Inflammatory macrophage treated with lipopolysaccharide for 4 hours (primary cell): ENCODE measurements at regions not wholly inside any gene's neighbourhood (a gene's known extent, or its start where the extent isn't known, plus 50 kb on each side); places are given as distances from the start of the nearest gene placed in this dataset.
"Not testable (repeated sequence)": the region's sequence is repeated elsewhere in the genome, so short reads cannot be mapped to it uniquely, and the experiment has no call there.

Source experiments
- DNase-seq: peaks from one replicate; pipeline ENCODE4 v3.0.0-alpha.2; 2020

DNA sequence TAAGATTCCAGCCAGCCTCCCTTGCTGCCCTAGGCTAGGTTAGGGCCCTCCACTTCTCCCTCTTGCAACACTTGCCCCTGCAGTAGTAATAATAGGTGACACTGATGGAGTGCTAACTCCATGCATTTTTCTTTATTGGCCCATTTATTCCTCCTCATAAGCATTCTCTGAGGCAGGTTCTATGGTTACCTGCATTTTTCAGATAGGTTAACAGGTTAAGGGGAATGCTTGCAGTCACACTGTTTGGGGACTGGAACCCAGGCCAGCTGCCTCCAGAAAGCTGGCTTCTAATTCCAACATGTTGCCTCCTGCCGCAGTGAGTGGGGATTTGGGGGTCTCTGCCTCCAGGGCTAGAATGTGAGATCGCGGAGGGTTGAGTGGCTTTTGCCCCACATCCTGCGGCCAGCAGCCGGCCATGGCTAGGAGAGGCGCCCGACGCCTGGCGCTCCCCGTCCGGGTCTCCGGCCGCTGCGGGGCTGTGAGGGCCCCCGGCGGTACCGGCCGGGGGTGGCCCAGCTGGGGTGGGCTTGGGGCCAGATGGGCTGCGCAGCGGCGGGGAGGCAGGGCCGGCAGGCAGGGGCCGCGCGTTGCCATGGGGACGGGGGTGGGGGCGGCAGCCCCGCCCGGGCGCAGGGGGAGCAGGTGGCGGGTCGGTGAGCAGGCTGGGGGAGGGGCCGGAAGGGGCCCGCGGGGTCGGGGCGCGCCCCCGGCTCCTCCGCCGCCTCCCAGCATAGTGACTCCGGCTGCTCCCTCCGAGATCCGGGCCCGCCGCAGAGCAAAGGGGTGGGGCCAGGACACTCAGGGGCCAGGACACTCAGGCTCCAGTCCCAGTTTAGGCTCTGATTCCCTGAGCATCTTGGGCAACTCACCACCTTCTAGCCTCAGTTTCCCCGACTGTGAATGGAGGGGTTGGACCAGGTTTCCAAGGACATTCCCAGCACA, 68.4 kb upstream of the SSBP3 start:
- no peak for DNase-seq

DNA sequence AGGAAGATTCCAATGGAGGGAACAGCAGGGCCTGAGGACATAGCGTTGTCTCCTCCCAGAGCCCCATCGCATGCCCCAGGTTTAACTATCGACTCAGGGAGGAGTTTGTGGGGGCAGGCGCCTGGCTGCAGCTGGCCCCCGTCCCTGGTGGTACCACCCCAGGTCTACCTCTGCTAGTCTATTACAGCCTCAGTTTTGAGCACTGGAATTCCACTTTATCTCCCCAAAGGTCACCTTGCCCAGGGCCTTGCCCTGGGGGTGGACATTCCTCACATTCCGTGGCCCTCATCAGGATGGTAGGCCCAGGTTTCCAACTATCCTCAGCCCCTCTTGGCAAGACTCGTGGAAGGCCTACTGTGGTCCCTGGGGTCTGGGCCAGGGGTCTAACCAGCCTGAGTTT, 65.4 kb upstream of the SSBP3 start:
- no peak for DNase-seq

DNA sequence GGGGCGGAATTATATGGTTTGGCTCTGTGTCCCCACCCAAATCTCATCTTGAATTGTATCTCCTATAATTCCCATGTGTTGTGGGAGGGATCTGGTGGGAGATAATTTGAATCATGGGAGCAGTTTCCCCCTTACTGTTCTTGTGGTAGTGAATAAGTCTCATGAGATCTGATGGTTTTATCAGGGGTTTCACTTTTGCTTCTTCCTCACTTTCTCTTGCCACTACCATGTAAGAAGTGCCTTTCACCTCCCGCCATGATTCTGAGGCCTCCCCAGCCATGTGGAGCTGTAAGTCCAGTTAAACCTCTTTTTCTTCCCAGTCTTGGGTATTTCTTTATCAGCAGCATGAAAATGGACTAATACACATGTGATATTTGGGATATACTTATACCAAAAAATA, 63.2 kb upstream of the SSBP3 start:
- peak; percentile 52 for DNase-seq

DNA sequence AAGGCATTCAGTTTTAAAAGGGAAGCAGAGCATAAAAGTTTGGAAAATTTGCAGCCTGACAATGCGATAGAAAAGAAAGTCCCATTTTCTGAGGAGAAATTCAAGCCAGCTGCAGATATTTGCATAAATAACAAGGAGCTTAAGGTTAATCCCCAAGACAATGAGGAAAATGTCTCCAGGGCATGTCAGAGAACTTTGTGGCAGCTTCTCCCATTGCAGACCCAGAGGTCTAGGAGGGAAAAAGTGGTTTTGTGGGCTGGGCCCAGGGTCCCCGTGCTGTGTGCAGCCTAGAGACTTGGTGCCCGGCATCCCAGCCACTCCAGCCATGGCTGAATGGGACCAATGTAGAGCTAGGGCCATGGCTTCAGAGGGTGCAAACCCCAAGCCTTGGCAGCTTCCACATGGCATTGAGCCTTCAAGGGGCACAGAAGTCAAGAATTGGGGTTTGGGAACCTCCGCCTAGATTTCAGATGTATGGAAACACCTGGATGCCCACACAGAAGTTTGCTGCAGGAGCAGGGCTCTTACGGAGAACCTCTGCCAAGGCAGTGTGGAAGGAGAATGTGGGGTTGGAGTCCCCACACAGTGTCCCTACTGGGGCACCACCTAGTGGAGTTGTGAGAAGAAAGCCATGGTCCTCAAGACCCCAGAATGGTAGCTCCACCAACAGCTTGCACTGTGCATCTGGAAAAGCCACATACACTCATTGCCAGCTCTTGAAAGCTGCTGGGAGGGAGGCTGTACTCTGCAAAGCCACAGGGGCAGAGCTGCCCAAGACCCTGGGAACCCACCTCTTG, 62.3 kb upstream of the SSBP3 start:
- not testable (repeated sequence) for DNase-seq

DNA sequence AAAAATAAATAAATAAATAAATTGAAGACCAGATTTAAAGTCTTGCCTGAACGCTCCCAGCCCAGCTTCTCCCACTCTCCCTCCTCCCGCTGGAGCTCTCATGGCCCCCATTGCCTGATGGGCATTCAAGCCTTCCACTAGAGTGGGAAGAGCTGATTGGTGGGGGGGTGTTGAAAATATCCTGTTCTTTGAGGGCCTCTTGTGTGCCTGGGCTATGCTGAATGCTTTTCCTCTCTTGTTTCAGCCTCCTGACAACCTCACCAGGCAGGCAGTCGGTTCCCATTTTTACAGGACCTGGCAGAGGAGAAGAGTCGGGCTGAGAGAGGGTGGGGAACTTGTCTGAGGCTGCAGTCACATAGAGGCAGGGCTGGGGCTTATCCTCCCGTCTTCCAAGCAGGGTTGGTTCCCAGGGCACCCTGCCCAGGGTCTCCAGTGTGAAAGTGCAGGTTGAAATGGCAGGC, 59.2 kb upstream of the SSBP3 start:
- DNase-seq, result peak; percentile 24

DNA sequence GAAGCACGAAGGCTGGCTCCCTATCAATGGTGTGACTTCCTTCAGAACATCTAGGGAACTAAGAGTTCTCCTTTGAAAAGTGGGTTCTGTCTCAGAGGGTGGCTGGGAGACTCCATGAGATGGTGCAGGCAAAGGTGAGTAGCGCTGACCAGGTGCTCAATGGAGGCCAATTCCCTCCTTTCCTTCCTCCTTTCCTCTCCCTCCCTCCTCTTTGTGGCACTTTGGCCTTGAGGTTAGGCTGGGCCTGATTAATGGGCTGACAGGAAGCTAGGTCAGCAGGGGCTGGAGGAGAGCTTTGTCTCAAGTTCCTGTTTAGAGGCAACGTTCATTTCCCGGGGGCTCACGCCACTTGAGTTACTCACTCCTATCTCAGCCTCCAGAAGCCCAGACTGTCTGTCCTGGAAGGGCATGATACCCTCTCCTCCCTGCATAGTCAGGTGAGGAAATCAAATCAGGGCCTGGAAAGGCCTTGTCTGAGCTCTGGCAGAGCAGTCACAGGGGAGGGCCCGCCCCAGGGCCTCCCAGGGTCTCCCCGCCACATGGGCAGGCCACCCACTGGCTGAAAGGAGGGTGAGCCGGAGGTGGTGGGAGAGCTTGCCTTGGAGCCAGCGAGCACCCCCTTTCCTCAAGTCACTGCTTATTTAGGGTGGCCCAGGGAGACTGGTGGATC, 58.4 kb upstream of the SSBP3 start:
- peak; percentile 89 for DNase-seq

DNA sequence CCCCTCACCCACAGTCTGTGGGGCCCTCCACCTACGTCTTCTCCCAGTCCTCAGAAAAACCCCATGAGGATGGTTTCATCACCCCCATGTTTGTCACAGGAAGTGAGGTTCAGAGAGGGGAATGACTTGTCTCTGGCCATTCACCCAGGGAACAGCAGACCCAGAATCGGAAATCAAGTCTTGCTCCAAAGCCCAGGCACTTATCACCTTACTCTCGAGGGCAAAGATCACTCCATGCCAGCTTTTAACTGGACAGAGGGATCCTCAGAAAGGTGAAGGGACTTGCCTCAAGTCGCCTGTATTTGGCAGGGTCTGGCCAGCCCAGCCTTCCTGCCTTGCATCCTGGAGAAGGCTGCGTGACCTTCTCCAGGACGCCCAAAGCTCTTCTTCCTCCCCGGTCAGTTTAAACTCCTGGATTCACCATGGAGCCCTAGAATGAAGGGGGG, 57.9 kb upstream of the SSBP3 start:
- peak; percentile 85 for DNase-seq

DNA sequence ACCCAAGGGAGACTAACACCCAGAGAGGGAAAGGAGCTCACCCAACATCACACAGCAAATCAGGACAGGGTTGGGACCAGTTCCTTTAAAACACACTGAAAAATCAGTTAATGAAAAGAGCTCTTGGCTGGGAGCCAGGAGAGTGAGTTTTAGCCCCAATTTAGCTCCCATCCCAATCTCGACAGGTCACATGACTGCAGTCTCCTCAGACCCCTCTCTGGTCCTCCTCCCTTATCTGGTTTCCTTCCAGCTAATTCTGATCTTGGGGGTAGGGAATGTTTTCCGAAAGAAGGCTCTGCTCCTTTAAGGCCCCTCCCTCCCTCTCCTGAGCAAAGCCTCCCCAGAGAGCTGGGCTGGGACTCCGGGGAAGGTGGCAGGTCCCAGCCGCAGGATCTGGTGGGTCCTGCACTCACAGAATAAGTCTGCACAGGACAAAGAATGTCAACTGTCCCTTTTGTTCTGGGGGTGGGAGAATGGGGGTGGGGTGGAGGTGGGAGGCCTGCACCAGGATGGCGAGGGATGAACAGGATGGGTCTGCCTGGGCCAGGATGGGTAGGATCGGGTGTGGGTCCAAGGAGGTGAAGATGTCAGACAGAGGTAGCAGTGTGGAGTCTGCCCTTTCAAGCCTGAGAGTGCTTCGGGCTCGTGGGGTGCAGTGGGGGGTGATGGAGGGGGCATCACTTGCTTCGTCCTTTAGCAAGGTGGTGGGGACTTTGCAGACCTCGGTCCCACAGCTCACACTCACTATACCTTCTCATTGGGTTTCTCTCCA, 57.3 kb upstream of the SSBP3 start:
- peak; percentile 7 for DNase-seq

DNA sequence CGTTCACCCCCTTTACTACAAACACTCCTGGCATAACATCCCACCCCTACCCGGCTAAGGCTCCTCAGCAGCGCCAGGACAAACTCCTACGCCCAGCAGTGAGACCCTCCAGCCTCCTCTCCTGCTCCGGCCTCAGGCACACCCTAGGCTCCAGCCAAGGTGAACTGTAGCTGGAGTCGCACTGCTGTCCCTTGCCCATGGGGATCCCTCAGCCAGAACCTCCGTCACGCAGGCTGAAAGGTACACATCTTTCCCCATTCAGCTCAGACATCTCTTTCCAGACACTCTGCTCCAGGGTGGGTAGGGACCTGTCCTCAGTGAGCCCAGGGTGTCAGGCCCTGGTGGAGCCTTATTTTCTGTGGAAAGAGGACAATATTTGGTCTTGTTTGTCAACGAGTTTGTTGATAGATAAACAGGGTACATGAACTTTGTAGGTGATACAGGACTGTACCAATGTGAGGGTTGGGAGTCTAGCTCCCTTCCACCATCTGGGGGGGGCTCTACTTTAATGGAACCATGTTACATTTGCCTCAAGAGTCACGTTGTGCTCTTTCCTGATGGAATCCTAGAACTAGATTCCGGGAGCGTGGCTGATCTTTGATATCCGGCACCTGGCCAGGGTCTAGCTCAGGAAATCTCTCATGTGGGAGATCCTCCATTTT, 56.5 kb upstream of the SSBP3 start:
- no peak for DNase-seq

DNA sequence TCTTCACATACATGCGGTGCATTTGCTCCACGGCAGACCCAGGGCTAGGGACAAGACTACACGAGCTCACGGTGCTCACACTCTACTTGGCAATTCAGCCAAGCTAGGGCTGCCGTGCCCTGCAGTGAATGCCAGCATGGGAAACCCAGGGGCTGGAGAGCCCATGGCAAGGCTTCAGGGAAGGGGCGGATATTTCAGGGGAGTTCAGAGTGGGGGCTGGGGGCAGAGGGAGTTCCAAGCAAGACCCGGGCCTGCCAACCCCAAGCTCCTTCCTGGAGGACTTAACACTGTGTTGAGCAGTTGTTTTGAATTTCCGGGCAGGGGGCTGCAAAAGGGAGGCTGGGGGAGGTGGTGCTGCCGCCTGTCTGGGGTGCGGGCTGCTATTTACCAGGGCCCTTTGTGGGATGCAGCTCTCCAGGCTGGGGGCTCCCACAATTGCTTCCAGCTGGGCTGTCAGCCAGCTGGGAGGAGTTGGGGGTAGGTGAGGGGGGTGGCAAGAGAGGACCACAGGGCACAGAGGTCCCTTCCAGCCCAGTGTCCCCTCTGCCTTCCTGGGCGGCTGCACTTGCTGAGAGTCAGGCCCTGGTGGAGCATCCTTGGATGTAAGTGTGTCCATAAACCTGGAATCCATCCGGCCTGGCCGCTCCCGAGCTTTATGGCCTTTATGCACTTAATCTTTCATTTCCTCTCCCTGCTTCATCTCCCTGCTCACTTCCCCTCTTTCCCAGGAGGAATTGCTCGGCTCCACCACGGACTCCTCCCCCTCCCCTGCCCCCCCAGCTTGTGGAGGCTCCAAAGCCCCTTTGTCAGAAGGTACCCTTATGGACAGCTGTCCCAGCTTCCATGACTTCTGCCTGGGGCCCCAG, 55.8 kb upstream of the SSBP3 start:
- DNase-seq, result no peak

DNA sequence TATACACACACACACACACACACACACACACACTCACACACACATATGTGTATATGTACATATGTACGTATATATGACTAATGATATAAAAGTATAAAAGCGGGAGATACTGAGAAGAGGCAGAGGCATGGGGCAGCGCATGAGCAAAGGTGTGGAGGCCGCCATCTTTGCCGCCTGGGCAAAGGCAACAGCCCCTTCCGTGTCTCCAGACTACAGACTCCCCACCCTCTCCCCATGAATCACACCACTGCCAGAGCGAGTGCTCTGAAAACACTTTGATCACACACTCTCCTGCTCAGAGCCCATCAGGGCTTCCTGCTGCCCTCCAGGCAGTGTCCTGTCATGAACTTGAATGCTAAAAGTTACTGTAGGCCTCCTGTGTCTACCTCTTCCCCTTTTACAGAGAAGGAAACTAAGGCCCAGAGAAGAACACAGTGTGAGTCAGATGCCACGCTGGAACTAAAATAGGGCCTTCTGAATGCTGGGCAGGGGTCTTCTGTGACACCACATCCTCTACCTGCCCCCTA, 54.7 kb upstream of the SSBP3 start:
- DNase-seq, result peak; percentile 24

DNA sequence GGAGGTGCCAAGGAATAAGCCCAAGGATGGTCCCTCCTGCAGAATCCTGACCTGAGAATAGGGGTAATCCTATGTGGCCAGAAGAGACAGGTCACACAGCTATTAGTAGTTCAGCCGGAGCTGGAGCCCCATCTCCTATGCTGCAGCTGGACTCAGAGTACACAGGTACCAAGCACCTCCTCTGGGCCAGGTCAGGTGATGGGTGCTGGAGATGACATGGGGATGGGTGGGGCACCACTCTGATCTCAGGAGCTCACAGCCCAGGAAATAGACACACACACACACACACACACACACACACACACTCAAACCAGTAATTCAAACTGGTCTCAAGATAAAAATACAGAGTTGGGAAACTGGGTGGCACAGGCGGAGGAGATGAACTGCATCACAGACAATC, 54.2 kb upstream of the SSBP3 start:
- no peak for DNase-seq

DNA sequence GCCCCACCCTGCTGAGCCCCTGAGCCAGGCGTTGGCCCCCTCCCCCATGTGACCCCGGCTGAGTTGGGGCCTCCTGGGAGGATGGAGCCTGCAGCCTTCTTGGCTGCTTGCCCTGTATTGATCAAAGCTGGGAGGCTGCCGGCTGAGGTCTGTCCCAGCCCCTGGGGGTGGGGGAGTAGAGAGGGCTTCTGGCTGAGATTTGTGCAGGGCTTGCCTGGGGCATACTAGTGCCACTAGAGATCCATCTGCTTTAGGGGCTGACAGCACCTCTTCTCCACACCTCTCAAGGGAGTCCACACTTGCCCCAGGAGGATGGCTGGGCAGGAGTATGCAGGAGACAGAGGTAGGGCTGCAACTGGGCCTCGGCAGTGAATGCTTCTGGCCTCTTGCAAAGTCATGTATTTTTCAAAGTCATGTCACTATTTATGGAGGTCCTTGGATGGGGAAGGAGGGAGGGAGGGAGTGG, 53.6 kb upstream of the SSBP3 start:
- no peak for DNase-seq

DNA sequence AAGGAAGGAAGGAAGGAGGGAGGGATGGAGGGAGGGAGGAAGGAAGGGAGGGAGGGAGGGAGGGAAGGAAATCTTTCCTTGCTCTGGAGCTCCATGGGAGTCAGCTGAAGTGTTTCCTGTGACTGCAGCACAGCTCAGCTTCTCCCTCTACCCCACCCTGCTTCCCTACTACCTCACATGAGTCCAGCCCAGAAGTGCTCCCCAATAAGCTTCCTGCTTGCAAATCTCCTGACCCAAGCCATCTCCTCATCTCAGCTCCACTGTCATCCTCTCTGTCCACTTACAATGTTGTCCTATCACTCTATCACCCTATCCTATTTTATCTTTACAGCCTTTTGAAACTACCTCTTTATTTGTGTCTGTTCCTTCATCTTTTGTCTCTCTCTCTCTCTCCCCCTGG, 52.9 kb upstream of the SSBP3 start:
- DNase-seq, result no peak

DNA sequence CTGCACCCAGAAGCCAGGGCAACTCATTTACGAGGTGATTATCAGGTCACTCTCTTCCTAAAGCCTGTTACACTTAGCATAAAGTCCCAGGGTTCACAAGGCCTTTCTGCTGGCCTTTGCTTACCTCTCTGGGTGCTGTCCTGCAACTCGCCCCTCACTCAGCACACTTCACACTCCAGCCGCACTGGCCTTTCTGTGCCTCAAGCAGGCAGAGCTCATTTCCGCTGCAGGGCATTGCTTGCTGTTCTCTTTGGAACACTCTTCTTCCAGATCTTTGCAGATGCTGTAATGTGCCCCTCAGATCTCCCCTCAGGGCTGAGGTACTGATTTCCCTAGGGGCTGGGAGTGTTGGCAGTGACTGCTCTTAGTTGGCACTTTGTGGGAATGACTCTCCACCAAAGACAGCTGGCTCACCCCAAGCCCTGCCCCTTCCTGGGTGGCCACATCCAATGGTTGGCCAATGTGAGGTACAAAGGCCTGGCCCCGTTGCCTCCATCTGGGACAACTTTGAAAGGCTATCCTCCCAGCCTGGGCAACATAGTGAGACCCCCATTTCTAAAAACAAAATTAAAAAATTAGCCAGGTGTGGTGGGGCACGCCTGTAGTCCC, 50.8 kb upstream of the SSBP3 start:
- DNase-seq, result no peak

DNA sequence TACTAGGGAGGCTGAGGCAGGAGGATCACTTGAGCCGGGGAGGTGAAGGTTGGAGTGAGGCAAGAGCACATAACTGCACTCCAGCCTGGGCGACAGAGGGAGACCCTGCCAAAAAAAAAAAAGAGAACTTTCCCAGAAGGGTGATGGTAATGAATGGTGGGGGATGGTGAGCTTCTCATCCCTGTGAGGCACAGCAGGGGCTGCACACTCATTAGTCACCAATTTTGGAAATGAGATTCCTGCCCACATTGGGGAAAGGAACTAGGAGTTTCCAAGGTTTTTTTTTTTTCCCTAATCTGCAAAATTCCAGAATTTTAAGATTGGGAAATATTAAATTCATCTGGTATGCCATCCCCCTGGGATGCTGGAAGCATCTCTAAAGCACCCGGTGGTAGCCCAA, 50.2 kb upstream of the SSBP3 start:
- DNase-seq, result no peak
